Heart left ventricle (tissue), 13 donors: ENCODE measurements at regions not wholly inside any gene's neighbourhood (a gene's known extent, or its start where the extent isn't known, plus 50 kb on each side); places are given as distances from the start of the nearest gene placed in this dataset.

Experiments
- POLR2A ChIP-seq, 2 donors: fragments of 450-650 bp; IDR thresholded peaks; one replicate each; pipeline ENCODE4 v1.6.1; 2017; ENCODE audit warnings: antibody characterized with exemption in 2 of 2, mild to moderate bottlenecking in 2 of 2, moderate library complexity in 2 of 2
- TF ChIP-seq, protein P1 (sequence below), 12 donors: fragments of 200-600 bp; sonication (generic) in 4 of 12; IDR thresholded peaks; one replicate each; pipeline versions ENCODE4 v1.5.0 to v1.8.0; 2018 to 2022; ENCODE audit warnings: antibody characterized with exemption in 12 of 12, mild to moderate bottlenecking in 5 of 12
- donor health status: ischemic (EF 13 %, LVEDD 7.1; RV severe dilation, severe dysfunction).
- donor health status: DM: no; HTN: yes; CAD: no.
- donor health status: DM: no; HTN: no; CAD: no.
- donor health status: ischemic (EF 25% LVEDD 6.9; RV normal size, moderate dysfunction).
- donor health status: ischemic (EF 25% LVEDD 5.7; RV mildly dilated, moderate dysfunction).
- donor health status: ischemic (EF 35%, LVEDD 5.7; RV mildly dilated, moderate dysfunction).
- donor health status: nonischemic (EF 11% LVEDD 7.7; RV severe dilation, severe dysfunction).
- donor health status: DM: yes; HTN: yes; CAD: no.
- donor health status: PGD.
- donor health status: ischemic (EF 29% LVEDD 5.4; RV normal size, mild dysfunction).
- donor health status: nonischemic (EF 23%, LVEDD 6.1; RV moderate dilation, normal function).

GRCh38 chr9:16211946-16212345, 658.5 kb downstream of the BNC2 start:
- TF ChIP-seq, protein P1, sequence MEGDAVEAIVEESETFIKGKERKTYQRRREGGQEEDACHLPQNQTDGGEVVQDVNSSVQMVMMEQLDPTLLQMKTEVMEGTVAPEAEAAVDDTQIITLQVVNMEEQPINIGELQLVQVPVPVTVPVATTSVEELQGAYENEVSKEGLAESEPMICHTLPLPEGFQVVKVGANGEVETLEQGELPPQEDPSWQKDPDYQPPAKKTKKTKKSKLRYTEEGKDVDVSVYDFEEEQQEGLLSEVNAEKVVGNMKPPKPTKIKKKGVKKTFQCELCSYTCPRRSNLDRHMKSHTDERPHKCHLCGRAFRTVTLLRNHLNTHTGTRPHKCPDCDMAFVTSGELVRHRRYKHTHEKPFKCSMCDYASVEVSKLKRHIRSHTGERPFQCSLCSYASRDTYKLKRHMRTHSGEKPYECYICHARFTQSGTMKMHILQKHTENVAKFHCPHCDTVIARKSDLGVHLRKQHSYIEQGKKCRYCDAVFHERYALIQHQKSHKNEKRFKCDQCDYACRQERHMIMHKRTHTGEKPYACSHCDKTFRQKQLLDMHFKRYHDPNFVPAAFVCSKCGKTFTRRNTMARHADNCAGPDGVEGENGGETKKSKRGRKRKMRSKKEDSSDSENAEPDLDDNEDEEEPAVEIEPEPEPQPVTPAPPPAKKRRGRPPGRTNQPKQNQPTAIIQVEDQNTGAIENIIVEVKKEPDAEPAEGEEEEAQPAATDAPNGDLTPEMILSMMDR (IDR thresholded peaks at IDR 0.05) = no peak
- no peak for TF ChIP-seq POLR2A (IDR thresholded peaks at IDR 0.05)
